ENCODE measurements at regions not wholly inside any gene's neighbourhood (a gene's known extent, or its start where the extent isn't known, plus 50 kb on each side); places are given as distances from the start of the nearest gene placed in this dataset.

DNA sequence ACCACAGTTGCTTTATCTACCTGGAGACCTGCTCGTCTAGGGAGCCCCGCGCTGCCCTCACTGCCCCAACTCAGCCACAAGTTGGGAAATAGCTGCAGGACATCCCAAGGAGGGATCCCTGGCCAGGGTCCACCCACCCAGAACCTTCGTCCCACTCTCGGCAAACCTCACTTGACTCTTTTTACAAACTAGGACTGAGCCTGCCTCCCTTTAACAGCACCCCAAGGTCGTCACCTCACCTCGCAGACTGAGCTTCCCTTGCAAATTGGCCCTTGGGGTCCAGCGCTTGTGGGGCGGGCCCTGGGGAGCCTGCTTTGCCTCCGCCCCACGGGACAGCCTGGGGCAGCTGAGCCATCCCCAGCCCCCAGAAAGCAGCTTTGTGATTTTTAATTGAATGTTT, 1505.8 kb downstream of the TBC1D22A start (continued):
- TF ChIP-seq, protein P1, sequence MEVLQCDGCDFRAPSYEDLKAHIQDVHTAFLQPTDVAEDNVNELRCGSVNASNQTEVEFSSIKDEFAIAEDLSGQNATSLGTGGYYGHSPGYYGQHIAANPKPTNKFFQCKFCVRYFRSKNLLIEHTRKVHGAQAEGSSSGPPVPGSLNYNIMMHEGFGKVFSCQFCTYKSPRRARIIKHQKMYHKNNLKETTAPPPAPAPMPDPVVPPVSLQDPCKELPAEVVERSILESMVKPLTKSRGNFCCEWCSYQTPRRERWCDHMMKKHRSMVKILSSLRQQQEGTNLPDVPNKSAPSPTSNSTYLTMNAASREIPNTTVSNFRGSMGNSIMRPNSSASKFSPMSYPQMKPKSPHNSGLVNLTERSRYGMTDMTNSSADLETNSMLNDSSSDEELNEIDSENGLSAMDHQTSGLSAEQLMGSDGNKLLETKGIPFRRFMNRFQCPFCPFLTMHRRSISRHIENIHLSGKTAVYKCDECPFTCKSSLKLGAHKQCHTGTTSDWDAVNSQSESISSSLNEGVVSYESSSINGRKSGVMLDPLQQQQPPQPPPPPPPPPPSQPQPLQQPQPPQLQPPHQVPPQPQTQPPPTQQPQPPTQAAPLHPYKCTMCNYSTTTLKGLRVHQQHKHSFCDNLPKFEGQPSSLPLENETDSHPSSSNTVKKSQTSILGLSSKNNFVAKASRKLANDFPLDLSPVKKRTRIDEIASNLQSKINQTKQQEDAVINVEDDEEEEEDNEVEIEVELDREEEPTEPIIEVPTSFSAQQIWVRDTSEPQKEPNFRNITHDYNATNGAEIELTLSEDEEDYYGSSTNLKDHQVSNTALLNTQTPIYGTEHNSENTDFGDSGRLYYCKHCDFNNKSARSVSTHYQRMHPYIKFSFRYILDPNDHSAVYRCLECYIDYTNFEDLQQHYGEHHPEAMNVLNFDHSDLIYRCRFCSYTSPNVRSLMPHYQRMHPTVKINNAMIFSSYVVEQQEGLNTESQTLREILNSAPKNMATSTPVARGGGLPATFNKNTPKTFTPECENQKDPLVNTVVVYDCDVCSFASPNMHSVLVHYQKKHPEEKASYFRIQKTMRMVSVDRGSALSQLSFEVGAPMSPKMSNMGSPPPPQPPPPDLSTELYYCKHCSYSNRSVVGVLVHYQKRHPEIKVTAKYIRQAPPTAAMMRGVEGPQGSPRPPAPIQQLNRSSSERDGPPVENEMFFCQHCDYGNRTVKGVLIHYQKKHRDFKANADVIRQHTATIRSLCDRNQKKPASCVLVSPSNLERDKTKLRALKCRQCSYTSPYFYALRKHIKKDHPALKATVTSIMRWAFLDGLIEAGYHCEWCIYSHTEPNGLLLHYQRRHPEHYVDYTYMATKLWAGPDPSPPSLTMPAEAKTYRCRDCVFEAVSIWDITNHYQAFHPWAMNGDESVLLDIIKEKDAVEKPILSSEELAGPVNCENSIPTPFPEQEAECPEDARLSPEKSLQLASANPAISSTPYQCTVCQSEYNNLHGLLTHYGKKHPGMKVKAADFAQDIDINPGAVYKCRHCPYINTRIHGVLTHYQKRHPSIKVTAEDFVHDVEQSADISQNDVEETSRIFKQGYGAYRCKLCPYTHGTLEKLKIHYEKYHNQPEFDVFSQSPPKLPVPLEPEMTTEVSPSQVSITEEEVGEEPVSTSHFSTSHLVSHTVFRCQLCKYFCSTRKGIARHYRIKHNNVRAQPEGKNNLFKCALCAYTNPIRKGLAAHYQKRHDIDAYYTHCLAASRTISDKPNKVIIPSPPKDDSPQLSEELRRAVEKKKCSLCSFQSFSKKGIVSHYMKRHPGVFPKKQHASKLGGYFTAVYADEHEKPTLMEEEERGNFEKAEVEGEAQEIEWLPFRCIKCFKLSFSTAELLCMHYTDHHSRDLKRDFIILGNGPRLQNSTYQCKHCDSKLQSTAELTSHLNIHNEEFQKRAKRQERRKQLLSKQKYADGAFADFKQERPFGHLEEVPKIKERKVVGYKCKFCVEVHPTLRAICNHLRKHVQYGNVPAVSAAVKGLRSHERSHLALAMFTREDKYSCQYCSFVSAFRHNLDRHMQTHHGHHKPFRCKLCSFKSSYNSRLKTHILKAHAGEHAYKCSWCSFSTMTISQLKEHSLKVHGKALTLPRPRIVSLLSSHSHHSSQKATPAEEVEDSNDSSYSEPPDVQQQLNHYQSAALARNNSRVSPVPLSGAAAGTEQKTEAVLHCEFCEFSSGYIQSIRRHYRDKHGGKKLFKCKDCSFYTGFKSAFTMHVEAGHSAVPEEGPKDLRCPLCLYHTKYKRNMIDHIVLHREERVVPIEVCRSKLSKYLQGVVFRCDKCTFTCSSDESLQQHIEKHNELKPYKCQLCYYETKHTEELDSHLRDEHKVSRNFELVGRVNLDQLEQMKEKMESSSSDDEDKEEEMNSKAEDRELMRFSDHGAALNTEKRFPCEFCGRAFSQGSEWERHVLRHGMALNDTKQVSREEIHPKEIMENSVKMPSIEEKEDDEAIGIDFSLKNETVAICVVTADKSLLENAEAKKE (CRISPR knock-in tag; IDR thresholded peaks at IDR 0.05) = no peak
- no peak for TF ChIP-seq EZH2 (IDR thresholded peaks at IDR 0.05; ENCODE audit: low read depth, unreplicated experiment)
- no peak for TF ChIP-seq JUNB (IDR thresholded peaks at IDR 0.05; ENCODE audit: unreplicated experiment)
- TF ChIP-seq CREB1 (CRISPR knock-in tag; IDR thresholded peaks at IDR 0.05; ENCODE audit: low read depth) = no peak
- TF ChIP-seq STAT1 (IDR thresholded peaks at IDR 0.05; ENCODE audit: unreplicated experiment) = no peak

DNA sequence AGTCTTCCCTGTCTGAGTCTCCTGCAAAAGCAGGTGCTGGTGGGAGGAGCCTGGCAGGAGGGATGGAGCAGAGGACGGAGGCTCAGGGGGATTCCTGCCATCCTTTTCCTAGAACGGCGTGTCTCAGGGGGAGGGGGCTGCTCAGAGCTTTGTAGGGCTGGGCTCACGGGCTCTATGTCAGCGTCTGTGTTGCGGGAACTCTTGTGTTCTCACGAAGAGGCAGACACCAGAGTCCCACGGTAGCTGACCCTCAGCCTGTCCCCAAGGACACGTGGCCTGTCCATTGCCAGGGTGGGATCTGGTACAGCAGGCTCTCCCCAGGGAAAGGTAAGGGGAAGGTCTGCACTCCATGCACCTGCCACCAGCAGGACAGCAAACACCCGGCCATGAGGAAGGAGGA, 1505.2 kb downstream of the TBC1D22A start:
- ATAC-seq = no peak; the same call in 2 of the 3 replicates

More for the DNA sequence above, 1505.2 kb downstream of the TBC1D22A start:
- H3K4me2 ChIP-seq = no peak overlapping the region
- no peak for DNase-seq (ENCODE audit: low spot score)
- H3K4me1 ChIP-seq (ENCODE audit: insufficient read depth) = no peaks in the 10 kb centered on the region
- H2AFZ ChIP-seq = no peak overlapping the region
- H3K36me3 ChIP-seq (ENCODE audit: insufficient read depth) = no peaks in the 10 kb centered on the region; the same call in 1 of the 2 replicates
- Mint-ChIP-seq H3K9me3 (no peaks in the 10 kb centered on the region), H3K4me1 (peaks cover 14% of the 10 kb centered on the region), H3K27ac (no peak overlapping the region), H3K36me3 (ENCODE audit: low read depth) (no peaks in the 10 kb centered on the region), H3K4me3 (no peak overlapping the region), H3K27me3 (ENCODE audit: insufficient read depth, low read depth, poor library complexity) (peaks cover 5% of the 10 kb centered on the region)
- H3F3A ChIP-seq (replicated peaks; ENCODE audit: low read depth) = no peaks in the 10 kb centered on the region
- no peaks in the 10 kb centered on the region for H4K20me1 ChIP-seq (replicated peaks; ENCODE audit: insufficient read depth)
- no peaks in the 10 kb centered on the region for H3K27me3 ChIP-seq (ENCODE audit: insufficient read depth)
- no peak overlapping the region for H3K27ac ChIP-seq (ENCODE audit: low read depth)
- no peak for TF ChIP-seq CREB1 (CRISPR knock-in tag; IDR thresholded peaks at IDR 0.05; ENCODE audit: low read depth)
- TF ChIP-seq, protein P1 (CRISPR knock-in tag; IDR thresholded peaks at IDR 0.05) = no peak
- TF ChIP-seq, protein P2, sequence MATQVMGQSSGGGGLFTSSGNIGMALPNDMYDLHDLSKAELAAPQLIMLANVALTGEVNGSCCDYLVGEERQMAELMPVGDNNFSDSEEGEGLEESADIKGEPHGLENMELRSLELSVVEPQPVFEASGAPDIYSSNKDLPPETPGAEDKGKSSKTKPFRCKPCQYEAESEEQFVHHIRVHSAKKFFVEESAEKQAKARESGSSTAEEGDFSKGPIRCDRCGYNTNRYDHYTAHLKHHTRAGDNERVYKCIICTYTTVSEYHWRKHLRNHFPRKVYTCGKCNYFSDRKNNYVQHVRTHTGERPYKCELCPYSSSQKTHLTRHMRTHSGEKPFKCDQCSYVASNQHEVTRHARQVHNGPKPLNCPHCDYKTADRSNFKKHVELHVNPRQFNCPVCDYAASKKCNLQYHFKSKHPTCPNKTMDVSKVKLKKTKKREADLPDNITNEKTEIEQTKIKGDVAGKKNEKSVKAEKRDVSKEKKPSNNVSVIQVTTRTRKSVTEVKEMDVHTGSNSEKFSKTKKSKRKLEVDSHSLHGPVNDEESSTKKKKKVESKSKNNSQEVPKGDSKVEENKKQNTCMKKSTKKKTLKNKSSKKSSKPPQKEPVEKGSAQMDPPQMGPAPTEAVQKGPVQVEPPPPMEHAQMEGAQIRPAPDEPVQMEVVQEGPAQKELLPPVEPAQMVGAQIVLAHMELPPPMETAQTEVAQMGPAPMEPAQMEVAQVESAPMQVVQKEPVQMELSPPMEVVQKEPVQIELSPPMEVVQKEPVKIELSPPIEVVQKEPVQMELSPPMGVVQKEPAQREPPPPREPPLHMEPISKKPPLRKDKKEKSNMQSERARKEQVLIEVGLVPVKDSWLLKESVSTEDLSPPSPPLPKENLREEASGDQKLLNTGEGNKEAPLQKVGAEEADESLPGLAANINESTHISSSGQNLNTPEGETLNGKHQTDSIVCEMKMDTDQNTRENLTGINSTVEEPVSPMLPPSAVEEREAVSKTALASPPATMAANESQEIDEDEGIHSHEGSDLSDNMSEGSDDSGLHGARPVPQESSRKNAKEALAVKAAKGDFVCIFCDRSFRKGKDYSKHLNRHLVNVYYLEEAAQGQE (IDR thresholded peaks at IDR 0.05; ENCODE audit: unreplicated experiment) = no peak
- no peak overlapping the region for H3K4me3 ChIP-seq
- H3K9me2 ChIP-seq (ENCODE audit: insufficient read depth) = no peaks in the 10 kb centered on the region
- no peaks in the 10 kb centered on the region for H3K79me2 ChIP-seq (replicated peaks; ENCODE audit: insufficient read depth)

All from GM23338 (cell line).